ENCODE measurements at regions not wholly inside any gene's neighbourhood (a gene's known extent, or its start where the extent isn't known, plus 50 kb on each side); places are given as distances from the start of the nearest gene placed in this dataset.
A peak's percentile ranks its signal among the peaks of the same experiment; 100 is the strongest.
"Not testable (repeated sequence)": the region's sequence is repeated elsewhere in the genome, so short reads cannot be mapped to it uniquely, and the experiment has no call there.

- H3K27me3 ChIP-seq (replicated peaks in 1 of 4; ENCODE audit: control insufficient read depth in 3 of 4, extremely low read depth in 1 of 4, insufficient read depth in 3 of 4, low read length in 3 of 4); H3K14ac ChIP-seq (ENCODE audit: insufficient read length); H3K23me2 ChIP-seq (ENCODE audit: low read depth, low read length); H2BK20ac ChIP-seq (ENCODE audit: low read length); H3K79me2 ChIP-seq (ENCODE audit: control insufficient read depth in 1 of 2, insufficient read depth in 2 of 2, low read length in 2 of 2); H3K23ac ChIP-seq (ENCODE audit: insufficient read length); H2BK15ac ChIP-seq (ENCODE audit: low read length); H3K4me3 ChIP-seq (ENCODE audit: extremely low read depth in 1 of 4, insufficient read depth in 2 of 4, low read depth in 3 of 4, low read length in 4 of 4); FAIRE-seq; H4K5ac ChIP-seq (ENCODE audit: insufficient read length, low read depth, low read length); CTCF ChIA-PET (ENCODE audit: partially characterized antibody); H2BK120ac ChIP-seq (replicated peaks; ENCODE audit: low read depth, low read length); H3K36me3 ChIP-seq (ENCODE audit: control insufficient read depth in 2 of 4, insufficient read depth in 4 of 4, low read length in 3 of 4); H3K56ac ChIP-seq (replicated peaks; ENCODE audit: insufficient read length, low read depth, low read length); H4K20me1 ChIP-seq (replicated peaks in 1 of 2; ENCODE audit: control insufficient read depth in 1 of 2, insufficient read depth in 2 of 2, low read length in 2 of 2); H3K18ac ChIP-seq (ENCODE audit: extremely low read depth, low read length); DNase-seq (ENCODE audit: low read depth in 1 of 2, low spot score in 2 of 2); H3K79me1 ChIP-seq (ENCODE audit: low read depth, low read length); H2BK12ac ChIP-seq (ENCODE audit: low read depth, low read length); H3K4me1 ChIP-seq (replicated peaks in 1 of 4; ENCODE audit: control insufficient read depth in 3 of 4, insufficient read depth in 4 of 4, low read length in 3 of 4); H3K9me3 ChIP-seq (ENCODE audit: insufficient read depth in 2 of 2, low read depth in 1 of 2, low read length in 1 of 2); H3K9ac ChIP-seq (replicated peaks in 1 of 4; ENCODE audit: extremely low read depth in 1 of 4, low read depth in 3 of 4, low read length in 3 of 4); H3K4me2 ChIP-seq (ENCODE audit: insufficient read depth in 1 of 2, low read depth in 2 of 2, low read length in 2 of 2); H3K27ac ChIP-seq (ENCODE audit: low read depth, low read length); H2AK5ac ChIP-seq (ENCODE audit: low read depth, low read length); POLR2A ChIA-PET (ENCODE audit: partially characterized antibody); H3K4ac ChIP-seq (replicated peaks; ENCODE audit: insufficient read length, low read depth, low read length); H2AFZ ChIP-seq (ENCODE audit: low read length); H4K91ac ChIP-seq (replicated peaks; ENCODE audit: insufficient read length, low read length); H2BK5ac ChIP-seq (ENCODE audit: low read depth, low read length): not testable (repeated sequence)
- WGBS, 2 experiments (ENCODE audit: extremely low coverage in 1 of 2, insufficient coverage in 1 of 2, insufficient read length in 1 of 2, insufficient replicate concordance in 2 of 2, low coverage in 1 of 2, low lambda C conversion rate in 2 of 2, missing lambda C conversion rate in 1 of 2), result 84% methylated on average over 10 of the region's 28 CpGs; no CpG with 5 or more reads in 1 of the 2 experiments
- H4K8ac ChIP-seq (ENCODE audit: extremely low read depth, insufficient read depth, low read length), result peak overlapping the region; percentile 51; the same call in 1 of the 2 replicates
These were observed 130.2 kb downstream of the IGLL1 start for GRCh38 chr22:23449748-23450433.

Data from H1 (cell line).